WTC11 (cell line): ENCODE measurements at regions not wholly inside any gene's neighbourhood (a gene's known extent, or its start where the extent isn't known, plus 50 kb on each side); places are given as distances from the start of the nearest gene placed in this dataset.

Experiments used
- ATAC-seq: fragments of 200-7000 bp; cut with Tn5 transposase; 2 replicates; pipeline ENCODE4 v1.10.0; 2021; ENCODE audit warnings: mild to moderate bottlenecking, moderate library complexity
- CTCF ChIA-PET: fragments of 300-600 bp; sonication (Branson Sonifier 250); formaldehyde crosslinking; loops from one replicate; lab custom pipeline; 2021; ENCODE audit warnings: antibody characterized with exemption; lab: Charles Lee
- POLR2A ChIA-PET: fragments of 350-600 bp; sonication (Branson Sonifier 250); formaldehyde crosslinking; loops from one replicate; lab custom pipeline; 2021; ENCODE audit warnings: antibody characterized with exemption; lab: Charles Lee
- DNase-seq: peaks from one replicate; pipeline ENCODE4 v3.0.0; 2021; ENCODE audit warnings: low spot score
- H3K27ac Mint-ChIP-seq: 2 replicates; pipeline ENCODE4 v1.8.0; 2021; ENCODE audit warnings: mixed read lengths
- H3K27me3 Mint-ChIP-seq: 2 replicates; pipeline ENCODE4 v1.8.0; 2021; ENCODE audit warnings: low read depth, mild to moderate bottlenecking, moderate library complexity, mixed read lengths
- H3K36me3 Mint-ChIP-seq: 2 replicates; pipeline ENCODE4 v1.8.0; 2021; ENCODE audit warnings: mixed read lengths
- H3K4me1 Mint-ChIP-seq: 2 replicates; pipeline ENCODE4 v1.8.0; 2022; ENCODE audit warnings: mixed read lengths
- H3K4me3 Mint-ChIP-seq: 2 replicates; pipeline ENCODE4 v1.8.0; 2021; ENCODE audit warnings: mild to moderate bottlenecking, moderate library complexity, mixed read lengths
- H3K9me3 Mint-ChIP-seq: 2 replicates; pipeline ENCODE4 v1.8.0; 2021; ENCODE audit warnings: mixed read lengths
- ATF1 ChIP-seq: sonication (generic); formaldehyde crosslinking; IDR thresholded peaks from 2 replicates; pipeline ENCODE4 v1.8.1; 2023; ENCODE audit warnings: mild to moderate bottlenecking, moderate library complexity, missing genetic modification reagents
- ELF4 ChIP-seq: sonication (generic); formaldehyde crosslinking; IDR thresholded peaks from 2 replicates; pipeline ENCODE4 v1.8.1; 2022; ENCODE audit warnings: low read depth, mild to moderate bottlenecking, moderate library complexity, missing genetic modification reagents
- EMX1 ChIP-seq: fragments of 250-450 bp; sonication (Bioruptor Pico); IDR thresholded peaks from 2 replicates; pipeline ENCODE4 v1.8.0; 2021; ENCODE audit warnings: mild to moderate bottlenecking
- ESRRA ChIP-seq: sonication (generic); formaldehyde crosslinking; IDR thresholded peaks from 2 replicates; pipeline ENCODE4 v1.8.1; 2022; ENCODE audit warnings: mild to moderate bottlenecking, missing genetic modification reagents, borderline replicate concordance
- GRHL2 ChIP-seq: fragments of 250-450 bp; sonication (Bioruptor Pico); IDR thresholded peaks from 2 replicates; pipeline ENCODE4 v1.8.0; 2022; ENCODE audit warnings: mild to moderate bottlenecking, moderate library complexity; ENCODE audit not compliant: insufficient replicate concordance, severe bottlenecking
- GTF2I ChIP-seq: fragments of 250-450 bp; sonication (Bioruptor Pico); conservative IDR thresholded peaks from 2 replicates; pipeline ENCODE4 v1.4.0; 2021; ENCODE audit warnings: mild to moderate bottlenecking
- KAT7 ChIP-seq: sonication (generic); formaldehyde crosslinking; IDR thresholded peaks from 2 replicates; pipeline ENCODE4 v1.8.1; 2023; ENCODE audit warnings: missing genetic modification reagents, mild to moderate bottlenecking, borderline replicate concordance
- NFYB ChIP-seq: sonication (generic); formaldehyde crosslinking; conservative IDR thresholded peaks from 2 replicates; pipeline ENCODE4 v1.8.0; 2022; ENCODE audit warnings: low read depth, missing genetic modification reagents
- RORB ChIP-seq: fragments of 250-450 bp; sonication (Bioruptor Pico); IDR thresholded peaks from 2 replicates; pipeline ENCODE4 v1.9.0; 2021; ENCODE audit warnings: mild to moderate bottlenecking
- TEAD4 ChIP-seq: sonication (generic); formaldehyde crosslinking; IDR thresholded peaks from 2 replicates; pipeline ENCODE4 v1.8.0; 2022; ENCODE audit warnings: mild to moderate bottlenecking, missing genetic modification reagents
- ZBTB21 ChIP-seq: sonication (generic); formaldehyde crosslinking; IDR thresholded peaks from 2 replicates; pipeline ENCODE4 v1.8.1; 2023; ENCODE audit warnings: mild to moderate bottlenecking, missing genetic modification reagents, borderline replicate concordance
- ZNF317 ChIP-seq: sonication (generic); formaldehyde crosslinking; IDR thresholded peaks from 2 replicates; pipeline ENCODE4 v1.8.1; 2023; ENCODE audit warnings: low read depth, mild to moderate bottlenecking, moderate library complexity, missing genetic modification reagents, borderline replicate concordance
- ZNF671 ChIP-seq: fragments of 250-450 bp; sonication (Bioruptor Pico); IDR thresholded peaks from 2 replicates; pipeline ENCODE4 v1.8.0; 2021; ENCODE audit warnings: mild to moderate bottlenecking
- TF ChIP-seq, protein P1 (sequence below): sonication (generic); formaldehyde crosslinking; IDR thresholded peaks from 2 replicates; pipeline ENCODE4 v1.8.1; 2023; ENCODE audit warnings: mild to moderate bottlenecking, moderate library complexity, missing genetic modification reagents
- TF ChIP-seq, protein P2 (sequence below): fragments of 250-450 bp; sonication (Bioruptor Pico); IDR thresholded peaks from 2 replicates; pipeline ENCODE4 v1.8.0; 2021; ENCODE audit warnings: mild to moderate bottlenecking
- TF ChIP-seq, protein P3 (sequence below): fragments of 250-450 bp; sonication (Bioruptor Pico); IDR thresholded peaks from 2 replicates; pipeline ENCODE4 v1.9.0; 2021; ENCODE audit warnings: mild to moderate bottlenecking
- TF ChIP-seq, protein P4 (sequence below): sonication (generic); formaldehyde crosslinking; IDR thresholded peaks from 2 replicates; pipeline ENCODE4 v1.8.0; 2022; ENCODE audit warnings: mild to moderate bottlenecking, missing genetic modification reagents
- TF ChIP-seq, protein P5 (sequence below): sonication (generic); formaldehyde crosslinking; IDR thresholded peaks from 2 replicates; pipeline ENCODE4 v1.8.1; 2023; ENCODE audit warnings: mild to moderate bottlenecking, missing genetic modification reagents, borderline replicate concordance
- TF ChIP-seq, protein P6 (sequence below): sonication (generic); formaldehyde crosslinking; IDR thresholded peaks from 2 replicates; pipeline ENCODE4 v1.8.0; 2023; ENCODE audit warnings: mild to moderate bottlenecking, missing genetic modification reagents
- TF ChIP-seq, protein P7 (sequence below): sonication (generic); formaldehyde crosslinking; IDR thresholded peaks from 2 replicates; pipeline ENCODE4 v1.8.1; 2022; ENCODE audit warnings: mild to moderate bottlenecking, moderate library complexity, missing genetic modification reagents
- TF ChIP-seq, protein P8 (sequence below): sonication (generic); formaldehyde crosslinking; IDR thresholded peaks from 2 replicates; pipeline ENCODE4 v1.8.0; 2022; ENCODE audit warnings: mild to moderate bottlenecking, missing genetic modification reagents

DNA sequence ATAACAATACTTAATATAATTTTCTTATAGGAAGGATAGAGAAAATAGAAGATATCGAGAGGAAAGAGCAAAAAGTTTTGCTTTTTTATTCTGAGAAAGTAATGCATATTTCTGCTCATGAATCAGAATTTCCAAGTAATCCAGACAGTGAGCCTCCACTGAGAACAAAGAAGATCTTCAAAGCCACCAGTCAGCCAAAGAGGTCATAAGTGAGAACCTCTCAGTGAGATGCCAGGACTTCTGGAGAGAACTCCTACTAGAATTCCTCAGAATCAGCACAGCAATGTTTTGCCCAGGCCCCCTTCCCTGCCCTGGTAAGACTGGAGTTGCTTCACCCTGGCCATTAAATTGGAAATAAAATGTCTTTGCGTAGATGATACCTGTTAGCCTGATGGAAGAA, 254.4 kb upstream of the FAT4 start:
- no peak for DNase-seq
- Mint-ChIP-seq H3K27me3 (no peaks in the 10 kb centered on the region), H3K4me1 (peaks cover 8% of the 10 kb centered on the region), H3K27ac (no peak overlapping the region), H3K36me3 (no peaks in the 10 kb centered on the region), H3K4me3 (no peak overlapping the region), H3K9me3 (peaks cover 3% of the 10 kb centered on the region)
- POLR2A ChIA-PET: no interaction called here
- no peak for ATAC-seq
- TF ChIP-seq NFYB (no peak), ZBTB21 (CRISPR knock-in tag) (no peak), GRHL2 (CRISPR knock-in tag) (no peak), ZNF317 (CRISPR knock-in tag) (no peak)
- TF ChIP-seq, protein P1, sequence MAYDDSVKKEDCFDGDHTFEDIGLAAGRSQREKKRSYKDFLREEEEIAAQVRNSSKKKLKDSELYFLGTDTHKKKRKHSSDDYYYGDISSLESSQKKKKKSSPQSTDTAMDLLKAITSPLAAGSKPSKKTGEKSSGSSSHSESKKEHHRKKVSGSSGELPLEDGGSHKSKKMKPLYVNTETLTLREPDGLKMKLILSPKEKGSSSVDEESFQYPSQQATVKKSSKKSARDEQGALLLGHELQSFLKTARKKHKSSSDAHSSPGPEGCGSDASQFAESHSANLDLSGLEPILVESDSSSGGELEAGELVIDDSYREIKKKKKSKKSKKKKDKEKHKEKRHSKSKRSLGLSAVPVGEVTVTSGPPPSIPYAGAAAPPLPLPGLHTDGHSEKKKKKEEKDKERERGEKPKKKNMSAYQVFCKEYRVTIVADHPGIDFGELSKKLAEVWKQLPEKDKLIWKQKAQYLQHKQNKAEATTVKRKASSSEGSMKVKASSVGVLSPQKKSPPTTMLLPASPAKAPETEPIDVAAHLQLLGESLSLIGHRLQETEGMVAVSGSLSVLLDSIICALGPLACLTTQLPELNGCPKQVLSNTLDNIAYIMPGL (CRISPR knock-in tag): no peak
- TF ChIP-seq, protein P2, sequence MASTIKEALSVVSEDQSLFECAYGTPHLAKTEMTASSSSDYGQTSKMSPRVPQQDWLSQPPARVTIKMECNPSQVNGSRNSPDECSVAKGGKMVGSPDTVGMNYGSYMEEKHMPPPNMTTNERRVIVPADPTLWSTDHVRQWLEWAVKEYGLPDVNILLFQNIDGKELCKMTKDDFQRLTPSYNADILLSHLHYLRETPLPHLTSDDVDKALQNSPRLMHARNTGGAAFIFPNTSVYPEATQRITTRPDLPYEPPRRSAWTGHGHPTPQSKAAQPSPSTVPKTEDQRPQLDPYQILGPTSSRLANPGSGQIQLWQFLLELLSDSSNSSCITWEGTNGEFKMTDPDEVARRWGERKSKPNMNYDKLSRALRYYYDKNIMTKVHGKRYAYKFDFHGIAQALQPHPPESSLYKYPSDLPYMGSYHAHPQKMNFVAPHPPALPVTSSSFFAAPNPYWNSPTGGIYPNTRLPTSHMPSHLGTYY (CRISPR knock-in tag): no peak
- TF ChIP-seq, protein P3, sequence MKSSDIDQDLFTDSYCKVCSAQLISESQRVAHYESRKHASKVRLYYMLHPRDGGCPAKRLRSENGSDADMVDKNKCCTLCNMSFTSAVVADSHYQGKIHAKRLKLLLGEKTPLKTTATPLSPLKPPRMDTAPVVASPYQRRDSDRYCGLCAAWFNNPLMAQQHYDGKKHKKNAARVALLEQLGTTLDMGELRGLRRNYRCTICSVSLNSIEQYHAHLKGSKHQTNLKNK: no peak
- TF ChIP-seq, all 79 proteins: peak for 0
- CTCF ChIA-PET: no interaction called here

DNA sequence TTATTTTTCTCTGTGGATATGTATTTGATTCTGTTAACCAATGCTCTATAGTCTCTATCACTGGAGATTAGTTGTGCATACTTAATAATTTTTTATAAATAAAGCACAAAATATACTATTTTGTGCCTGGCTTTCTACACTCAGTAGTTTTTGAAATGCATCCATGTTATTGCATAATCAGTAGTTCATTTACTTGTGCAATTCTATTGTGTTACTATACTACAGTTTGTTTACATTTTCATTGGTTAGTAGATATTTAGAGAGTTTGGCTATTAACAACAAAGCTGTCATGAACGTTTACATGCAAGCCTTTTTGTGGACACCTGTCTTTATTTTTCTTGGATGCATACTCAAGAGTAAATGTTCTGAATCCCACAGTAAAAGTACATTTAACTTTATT, 265.0 kb upstream of the FAT4 start:
- no peaks in the 10 kb centered on the region for H3K4me1 Mint-ChIP-seq
- H3K4me3 Mint-ChIP-seq: no peak overlapping the region
- DNase-seq (no peak), ATAC-seq (no peak)
- peaks cover 11% of the 10 kb centered on the region for H3K9me3 Mint-ChIP-seq
- no peaks in the 10 kb centered on the region; the same call in 1 of the 2 replicates for H3K27me3 Mint-ChIP-seq
- ChIA-PET POLR2A (no interaction called here), CTCF (no interaction called here)
- H3K36me3 Mint-ChIP-seq: 0 out of 2 replicates have a peak, but pooled peaks cover 4% of the 10 kb centered on the region
- no peak overlapping the region for H3K27ac Mint-ChIP-seq
- TF ChIP-seq ATF1 (CRISPR knock-in tag) (no peak), ZNF671 (CRISPR knock-in tag) (no peak), RORB (no peak), KAT7 (no peak), ELF4 (no peak), ESRRA (no peak), GTF2I (CRISPR knock-in tag) (no peak), EMX1 (CRISPR knock-in tag) (no peak), TEAD4 (CRISPR knock-in tag) (no peak), GRHL2 (CRISPR knock-in tag) (no peak)
- TF ChIP-seq, protein P4, sequence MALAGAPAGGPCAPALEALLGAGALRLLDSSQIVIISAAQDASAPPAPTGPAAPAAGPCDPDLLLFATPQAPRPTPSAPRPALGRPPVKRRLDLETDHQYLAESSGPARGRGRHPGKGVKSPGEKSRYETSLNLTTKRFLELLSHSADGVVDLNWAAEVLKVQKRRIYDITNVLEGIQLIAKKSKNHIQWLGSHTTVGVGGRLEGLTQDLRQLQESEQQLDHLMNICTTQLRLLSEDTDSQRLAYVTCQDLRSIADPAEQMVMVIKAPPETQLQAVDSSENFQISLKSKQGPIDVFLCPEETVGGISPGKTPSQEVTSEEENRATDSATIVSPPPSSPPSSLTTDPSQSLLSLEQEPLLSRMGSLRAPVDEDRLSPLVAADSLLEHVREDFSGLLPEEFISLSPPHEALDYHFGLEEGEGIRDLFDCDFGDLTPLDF (CRISPR knock-in tag): no peak
- TF ChIP-seq, protein P5, sequence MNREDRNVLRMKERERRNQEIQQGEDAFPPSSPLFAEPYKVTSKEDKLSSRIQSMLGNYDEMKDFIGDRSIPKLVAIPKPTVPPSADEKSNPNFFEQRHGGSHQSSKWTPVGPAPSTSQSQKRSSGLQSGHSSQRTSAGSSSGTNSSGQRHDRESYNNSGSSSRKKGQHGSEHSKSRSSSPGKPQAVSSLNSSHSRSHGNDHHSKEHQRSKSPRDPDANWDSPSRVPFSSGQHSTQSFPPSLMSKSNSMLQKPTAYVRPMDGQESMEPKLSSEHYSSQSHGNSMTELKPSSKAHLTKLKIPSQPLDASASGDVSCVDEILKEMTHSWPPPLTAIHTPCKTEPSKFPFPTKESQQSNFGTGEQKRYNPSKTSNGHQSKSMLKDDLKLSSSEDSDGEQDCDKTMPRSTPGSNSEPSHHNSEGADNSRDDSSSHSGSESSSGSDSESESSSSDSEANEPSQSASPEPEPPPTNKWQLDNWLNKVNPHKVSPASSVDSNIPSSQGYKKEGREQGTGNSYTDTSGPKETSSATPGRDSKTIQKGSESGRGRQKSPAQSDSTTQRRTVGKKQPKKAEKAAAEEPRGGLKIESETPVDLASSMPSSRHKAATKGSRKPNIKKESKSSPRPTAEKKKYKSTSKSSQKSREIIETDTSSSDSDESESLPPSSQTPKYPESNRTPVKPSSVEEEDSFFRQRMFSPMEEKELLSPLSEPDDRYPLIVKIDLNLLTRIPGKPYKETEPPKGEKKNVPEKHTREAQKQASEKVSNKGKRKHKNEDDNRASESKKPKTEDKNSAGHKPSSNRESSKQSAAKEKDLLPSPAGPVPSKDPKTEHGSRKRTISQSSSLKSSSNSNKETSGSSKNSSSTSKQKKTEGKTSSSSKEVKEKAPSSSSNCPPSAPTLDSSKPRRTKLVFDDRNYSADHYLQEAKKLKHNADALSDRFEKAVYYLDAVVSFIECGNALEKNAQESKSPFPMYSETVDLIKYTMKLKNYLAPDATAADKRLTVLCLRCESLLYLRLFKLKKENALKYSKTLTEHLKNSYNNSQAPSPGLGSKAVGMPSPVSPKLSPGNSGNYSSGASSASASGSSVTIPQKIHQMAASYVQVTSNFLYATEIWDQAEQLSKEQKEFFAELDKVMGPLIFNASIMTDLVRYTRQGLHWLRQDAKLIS: no peak
- TF ChIP-seq, protein P6, sequence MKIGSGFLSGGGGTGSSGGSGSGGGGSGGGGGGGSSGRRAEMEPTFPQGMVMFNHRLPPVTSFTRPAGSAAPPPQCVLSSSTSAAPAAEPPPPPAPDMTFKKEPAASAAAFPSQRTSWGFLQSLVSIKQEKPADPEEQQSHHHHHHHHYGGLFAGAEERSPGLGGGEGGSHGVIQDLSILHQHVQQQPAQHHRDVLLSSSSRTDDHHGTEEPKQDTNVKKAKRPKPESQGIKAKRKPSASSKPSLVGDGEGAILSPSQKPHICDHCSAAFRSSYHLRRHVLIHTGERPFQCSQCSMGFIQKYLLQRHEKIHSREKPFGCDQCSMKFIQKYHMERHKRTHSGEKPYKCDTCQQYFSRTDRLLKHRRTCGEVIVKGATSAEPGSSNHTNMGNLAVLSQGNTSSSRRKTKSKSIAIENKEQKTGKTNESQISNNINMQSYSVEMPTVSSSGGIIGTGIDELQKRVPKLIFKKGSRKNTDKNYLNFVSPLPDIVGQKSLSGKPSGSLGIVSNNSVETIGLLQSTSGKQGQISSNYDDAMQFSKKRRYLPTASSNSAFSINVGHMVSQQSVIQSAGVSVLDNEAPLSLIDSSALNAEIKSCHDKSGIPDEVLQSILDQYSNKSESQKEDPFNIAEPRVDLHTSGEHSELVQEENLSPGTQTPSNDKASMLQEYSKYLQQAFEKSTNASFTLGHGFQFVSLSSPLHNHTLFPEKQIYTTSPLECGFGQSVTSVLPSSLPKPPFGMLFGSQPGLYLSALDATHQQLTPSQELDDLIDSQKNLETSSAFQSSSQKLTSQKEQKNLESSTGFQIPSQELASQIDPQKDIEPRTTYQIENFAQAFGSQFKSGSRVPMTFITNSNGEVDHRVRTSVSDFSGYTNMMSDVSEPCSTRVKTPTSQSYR (CRISPR knock-in tag): no peak
- TF ChIP-seq, protein P7, sequence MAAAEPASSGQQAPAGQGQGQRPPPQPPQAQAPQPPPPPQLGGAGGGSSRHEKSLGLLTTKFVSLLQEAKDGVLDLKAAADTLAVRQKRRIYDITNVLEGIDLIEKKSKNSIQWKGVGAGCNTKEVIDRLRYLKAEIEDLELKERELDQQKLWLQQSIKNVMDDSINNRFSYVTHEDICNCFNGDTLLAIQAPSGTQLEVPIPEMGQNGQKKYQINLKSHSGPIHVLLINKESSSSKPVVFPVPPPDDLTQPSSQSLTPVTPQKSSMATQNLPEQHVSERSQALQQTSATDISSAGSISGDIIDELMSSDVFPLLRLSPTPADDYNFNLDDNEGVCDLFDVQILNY (CRISPR knock-in tag): no peak
- TF ChIP-seq, protein P8, sequence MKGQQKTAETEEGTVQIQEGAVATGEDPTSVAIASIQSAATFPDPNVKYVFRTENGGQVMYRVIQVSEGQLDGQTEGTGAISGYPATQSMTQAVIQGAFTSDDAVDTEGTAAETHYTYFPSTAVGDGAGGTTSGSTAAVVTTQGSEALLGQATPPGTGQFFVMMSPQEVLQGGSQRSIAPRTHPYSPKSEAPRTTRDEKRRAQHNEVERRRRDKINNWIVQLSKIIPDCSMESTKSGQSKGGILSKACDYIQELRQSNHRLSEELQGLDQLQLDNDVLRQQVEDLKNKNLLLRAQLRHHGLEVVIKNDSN (CRISPR knock-in tag): no peak
